Tongue (tissue), 1 donor: ENCODE measurements at regions not wholly inside any gene's neighbourhood (a gene's known extent, or its start where the extent isn't known, plus 50 kb on each side); places are given as distances from the start of the nearest gene placed in this dataset.
A peak's percentile ranks its signal among the peaks of the same experiment; 100 is the strongest.

Source experiments
- DNase-seq: peaks from one replicate; pipeline ENCODE4 v3.0.0-alpha.2; 2015

DNA sequence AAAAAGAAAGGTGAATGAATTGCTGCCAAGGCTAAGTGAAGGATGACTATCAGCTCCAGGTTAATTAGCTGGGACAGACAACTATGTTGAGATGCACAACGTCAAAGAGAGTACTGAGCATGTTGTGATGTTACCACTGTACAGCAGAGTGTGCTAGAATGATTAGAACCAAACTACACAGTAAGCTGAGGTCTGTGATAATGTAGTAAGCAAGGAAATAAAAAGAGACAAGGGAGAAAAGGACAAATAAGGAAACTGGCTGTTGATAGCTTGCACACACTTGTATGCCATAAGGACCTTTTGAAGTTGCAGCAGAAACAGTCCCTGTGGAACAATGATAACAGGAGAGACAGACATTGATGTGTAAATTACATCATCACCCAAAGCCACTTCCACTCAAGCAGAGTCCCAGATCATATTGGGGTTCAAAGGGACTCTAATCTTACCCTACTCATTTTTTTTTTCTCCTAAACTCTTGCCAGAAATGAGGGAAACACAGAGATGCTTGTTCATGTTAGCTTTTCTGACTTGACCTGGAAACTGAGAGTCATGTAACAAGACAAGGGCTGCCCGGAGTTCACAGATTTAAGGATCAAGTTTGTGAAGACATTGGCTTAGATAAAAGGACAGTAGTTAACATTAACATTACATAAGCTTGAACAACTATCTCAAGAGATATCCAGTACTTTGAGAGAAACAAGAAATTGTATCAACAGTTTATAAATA is 189.9 kb downstream of the CENPW start:
- no peak for DNase-seq

DNA sequence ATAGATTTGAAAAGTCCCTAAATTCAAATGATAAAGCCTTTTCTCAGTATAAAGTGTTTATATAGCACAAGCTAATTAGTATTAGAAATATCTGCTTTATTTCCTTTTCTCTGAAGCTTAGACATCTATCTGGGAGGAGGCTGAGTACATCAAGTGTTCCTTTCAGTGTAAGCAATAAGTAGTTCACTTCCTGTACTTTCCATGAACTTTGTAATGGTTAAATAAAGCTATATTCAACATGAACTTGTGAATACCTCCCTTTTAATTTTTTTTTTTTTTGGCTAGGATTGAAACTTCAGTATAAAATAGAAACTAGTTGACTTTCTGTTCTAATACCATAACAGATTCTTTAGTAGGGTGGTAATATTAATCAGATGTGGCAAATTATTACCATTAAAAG is 190.9 kb downstream of the CENPW start:
- no peak for DNase-seq

DNA sequence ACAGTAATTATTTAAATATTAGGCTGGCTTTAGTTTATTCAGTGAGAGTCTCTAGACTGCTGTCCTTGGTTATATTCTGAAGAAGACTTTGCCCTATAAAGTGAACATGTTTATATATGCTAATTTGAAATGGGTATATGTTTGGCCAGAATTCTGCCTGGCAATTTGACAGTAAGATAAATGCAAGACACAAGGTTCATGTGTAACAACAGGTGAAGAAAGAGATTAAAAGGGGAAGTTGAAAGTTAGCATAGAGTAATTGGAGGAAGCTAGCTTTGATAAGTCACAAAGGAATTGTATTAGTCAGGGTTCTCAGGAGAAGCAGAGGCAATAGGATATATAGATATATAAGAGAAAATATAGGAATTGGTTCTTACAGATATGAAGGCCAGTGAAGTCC is 191.4 kb downstream of the CENPW start:
- no peak for DNase-seq

DNA sequence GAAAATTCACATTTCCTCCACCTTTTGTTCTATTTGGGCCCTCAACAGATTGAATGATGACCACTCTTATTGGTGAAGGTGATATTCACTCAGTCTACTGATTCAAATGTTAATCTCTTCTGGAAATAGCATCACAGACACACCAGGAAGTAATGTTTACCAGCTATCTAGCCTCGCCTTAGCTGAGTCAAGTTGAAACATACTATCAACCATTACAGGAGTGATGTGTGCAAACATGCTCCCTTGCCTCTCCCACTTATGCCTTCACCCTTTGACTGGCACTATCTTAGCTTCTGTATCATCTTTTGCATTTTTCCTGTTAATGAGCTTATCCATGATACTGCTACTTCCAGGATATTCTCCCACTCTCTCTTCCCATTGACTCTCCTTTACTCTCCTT is 191.9 kb downstream of the CENPW start:
- no peak for DNase-seq

DNA sequence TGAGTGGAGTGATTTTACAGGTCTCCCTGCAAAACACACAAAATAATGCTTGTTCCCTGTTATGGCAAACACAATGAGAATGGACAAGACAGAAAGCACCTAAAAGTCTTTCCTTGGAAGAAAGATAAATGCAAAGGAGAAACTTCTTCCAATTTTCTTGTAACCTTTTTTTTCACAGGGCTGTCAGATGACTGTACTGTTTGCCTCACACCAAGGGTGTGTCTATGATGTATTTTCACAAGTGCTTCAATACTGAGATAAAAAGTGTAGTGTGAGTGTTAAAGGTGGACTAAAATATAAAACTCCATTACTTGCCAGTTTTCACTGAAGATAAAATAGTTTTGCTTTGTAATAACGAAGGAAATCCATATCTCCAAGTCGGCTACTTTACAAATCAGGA is 194.5 kb downstream of the CENPW start:
- no peak for DNase-seq

DNA sequence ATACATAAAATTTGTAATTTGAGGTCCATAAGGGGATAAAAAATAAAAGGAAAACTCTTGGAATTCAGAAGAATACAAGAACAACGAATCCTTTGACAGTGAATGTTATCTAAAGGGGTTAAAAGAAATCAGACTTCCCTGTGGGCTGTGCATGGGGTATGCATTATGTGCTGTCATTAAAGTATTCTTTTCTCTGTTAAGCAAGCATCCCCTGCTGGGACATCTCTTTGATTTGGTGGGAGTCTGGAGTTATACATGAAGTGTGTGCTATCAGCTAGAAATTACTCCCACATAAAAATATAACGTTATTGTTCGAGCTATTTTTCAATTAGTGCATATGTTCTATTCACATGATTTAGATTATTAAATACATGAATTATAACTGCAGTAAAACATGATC is 195.2 kb downstream of the CENPW start:
- DNase-seq, result no peak

DNA sequence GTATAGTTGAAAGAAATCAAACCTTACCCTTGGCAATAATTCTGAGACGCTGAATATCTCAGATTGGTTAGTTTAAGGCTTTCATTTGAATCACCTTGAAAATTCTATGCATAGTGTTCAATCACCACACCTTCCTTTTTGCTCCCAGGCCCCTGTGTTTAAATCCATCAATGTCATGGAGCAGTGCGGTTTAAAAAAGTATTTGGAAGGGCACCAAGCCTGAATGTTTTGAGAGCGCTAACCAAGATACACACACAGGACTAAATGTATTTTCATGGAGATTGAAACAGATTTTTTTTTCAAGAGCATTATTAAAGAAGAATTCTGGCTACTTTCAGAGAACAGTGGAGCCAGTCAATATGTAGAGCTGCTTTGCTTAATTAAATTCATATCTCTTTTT is 195.7 kb downstream of the CENPW start:
- DNase-seq, result peak; percentile 24

DNA sequence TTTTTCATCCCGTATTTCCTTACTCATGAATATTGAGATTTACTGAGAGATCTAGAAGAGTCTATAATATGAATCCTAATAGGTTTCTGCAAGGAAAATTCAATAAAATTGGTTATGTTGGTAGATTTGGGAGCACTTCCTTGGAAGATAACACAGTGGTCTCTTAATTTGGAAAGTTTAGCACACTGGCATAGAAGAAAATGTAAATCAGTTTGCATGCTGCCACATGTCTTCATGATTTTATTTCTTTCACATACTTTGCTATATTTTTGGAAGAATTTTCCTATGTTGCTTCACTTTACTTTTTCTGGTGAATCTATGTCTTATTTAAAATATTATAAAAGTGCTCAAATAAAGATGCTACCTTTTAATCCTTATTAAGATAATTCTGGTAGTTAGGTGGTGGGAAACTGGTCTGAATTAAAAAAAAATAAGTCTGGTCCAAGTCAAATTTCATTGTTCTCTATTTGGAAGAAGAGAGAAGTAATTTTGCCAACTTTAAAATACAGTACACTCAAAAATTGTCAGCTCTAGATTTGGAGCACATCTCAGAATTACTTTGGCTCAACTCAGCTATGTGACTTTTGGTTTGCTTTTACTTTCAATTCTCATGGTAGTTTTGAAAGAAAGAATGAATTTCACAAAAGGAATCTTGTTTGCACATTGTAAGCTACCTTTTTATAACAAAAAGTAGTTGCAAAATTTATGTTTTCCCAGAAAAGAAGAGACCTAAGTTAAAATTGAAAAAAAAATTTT is 197.3 kb downstream of the CENPW start:
- no peak for DNase-seq

DNA sequence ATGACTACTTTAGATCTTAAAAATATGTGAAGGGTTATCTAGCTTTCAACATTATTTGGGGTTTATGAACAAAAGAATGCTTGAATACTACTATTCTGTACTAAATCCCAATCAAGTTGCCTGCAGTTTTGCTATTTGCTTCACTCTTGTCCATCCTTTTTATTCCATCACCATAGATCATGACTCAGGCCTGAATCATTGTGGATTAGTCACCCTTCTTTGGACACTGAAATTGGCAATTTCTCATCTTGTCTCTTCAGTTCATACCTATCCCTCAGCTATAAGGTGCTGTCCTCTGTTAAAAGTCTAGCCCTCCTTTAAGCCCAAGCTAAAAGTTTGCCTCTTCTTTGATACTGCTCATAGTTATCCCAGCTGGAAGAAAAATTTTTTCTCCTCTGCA is 199.1 kb downstream of the CENPW start:
- DNase-seq, result no peak

DNA sequence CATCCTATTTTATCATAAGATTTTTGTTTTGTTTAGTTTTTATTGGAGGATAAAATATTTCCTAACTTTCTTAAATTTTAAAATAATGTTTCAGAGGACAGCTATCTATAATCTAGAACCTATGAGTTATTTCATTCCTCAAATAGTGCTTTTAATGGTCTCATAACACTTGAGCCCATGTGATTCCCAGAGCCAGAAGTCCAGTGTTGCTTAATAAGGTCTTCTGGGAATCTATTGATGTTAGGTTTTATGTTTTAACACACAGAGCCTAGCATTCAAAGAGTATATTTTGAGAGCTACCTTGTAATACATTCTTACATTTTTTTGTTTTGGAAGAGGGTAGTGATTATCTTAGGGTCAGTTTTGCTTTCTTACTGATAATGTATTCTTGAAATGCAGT is 200.2 kb downstream of the CENPW start:
- no peak for DNase-seq

DNA sequence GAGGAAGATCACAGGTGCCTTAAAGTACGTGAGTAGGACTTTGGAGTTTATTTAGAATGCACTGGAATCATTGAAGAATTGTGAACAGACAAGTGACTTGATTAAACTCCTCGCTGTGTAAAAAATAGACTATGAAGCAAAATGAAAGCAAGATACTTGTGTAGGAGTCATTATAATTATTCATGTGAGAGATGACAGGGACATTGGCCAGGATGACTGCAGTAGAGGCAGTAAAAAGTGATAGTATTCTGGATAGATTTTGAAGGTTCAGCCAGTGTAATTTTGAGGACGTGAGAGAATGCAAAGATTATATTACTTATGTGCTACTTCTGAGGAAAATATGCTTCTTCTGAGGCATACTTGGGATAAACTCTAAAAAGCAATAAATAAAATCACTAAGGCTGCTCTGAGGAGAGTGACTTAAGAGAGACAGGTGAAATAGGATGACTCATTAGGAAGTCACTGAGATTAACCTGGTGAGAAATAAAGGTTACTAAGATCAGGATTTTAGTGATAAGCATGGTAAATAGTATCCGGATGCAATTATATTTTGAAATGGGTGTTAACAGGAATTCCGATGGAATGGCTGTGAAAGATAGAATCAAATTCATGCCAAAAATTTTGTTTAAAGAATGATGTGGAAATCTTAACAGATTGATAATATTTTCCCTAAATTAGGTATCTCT is 202.0 kb downstream of the CENPW start:
- no peak for DNase-seq

DNA sequence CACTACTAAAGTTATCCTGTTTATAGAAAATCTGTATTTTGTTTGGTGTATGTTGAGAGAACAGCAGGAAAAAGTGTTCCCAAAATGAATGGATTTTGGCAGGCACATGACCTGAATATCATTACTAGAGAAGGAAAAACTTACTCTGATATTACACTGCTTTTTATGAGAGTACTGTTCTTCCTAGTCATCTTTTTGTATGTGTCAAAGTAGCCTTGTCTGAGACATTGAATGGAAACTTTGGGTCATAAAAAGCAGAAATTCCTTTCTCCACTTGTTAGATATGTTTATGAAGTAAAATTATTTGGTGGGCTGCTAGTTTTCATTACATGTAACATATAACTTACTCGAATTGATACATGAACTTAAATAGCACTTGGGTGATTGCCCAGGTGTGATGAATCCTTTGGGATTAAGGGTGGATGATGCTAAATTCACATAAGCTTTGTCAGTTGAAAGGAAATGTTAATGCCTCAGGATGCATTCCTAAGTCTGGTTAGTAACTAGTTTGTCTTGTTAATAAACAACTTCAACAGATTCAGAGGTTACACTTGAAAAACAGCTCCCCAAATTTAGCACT is 206.7 kb downstream of the CENPW start:
- DNase-seq, result peak; percentile 15

DNA sequence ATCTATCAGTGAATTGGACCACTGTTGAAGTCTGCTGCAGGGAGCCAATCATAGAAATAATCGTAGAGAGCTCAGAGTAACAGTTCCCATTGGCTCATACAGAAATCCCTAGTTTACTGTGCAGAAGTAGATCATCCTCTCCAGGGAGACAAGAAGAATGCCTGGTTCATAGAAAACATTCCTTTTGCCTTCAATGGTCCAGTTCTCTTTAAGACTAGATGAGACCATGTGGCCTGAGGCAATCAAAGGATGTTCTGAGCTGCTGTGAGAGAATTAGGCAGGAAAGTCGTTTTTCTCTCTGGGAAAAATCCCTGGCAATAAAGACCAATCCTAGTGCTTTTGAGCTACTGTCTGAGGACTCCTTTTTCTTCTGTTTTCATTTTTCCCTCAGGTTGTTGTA is 208.4 kb downstream of the CENPW start:
- no peak for DNase-seq

DNA sequence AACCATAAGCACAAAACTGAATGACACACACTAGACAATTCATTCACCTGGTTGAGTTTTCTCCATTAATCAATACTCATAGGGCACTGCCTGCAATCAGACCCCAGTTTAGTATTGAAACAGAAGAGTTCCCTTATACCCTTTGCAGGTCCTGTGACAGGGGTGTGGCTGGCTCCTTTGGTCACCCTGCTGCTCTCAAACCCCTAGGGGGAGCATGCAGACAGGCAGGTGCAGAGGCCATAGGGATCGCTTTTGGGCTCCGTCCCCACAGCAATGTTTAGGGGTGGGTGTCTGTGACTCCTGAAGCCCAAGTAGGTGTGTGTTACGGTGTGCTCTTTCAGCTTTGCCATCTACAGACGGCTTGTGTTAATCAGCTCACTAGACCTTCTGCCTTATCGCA is 210.4 kb downstream of the CENPW start:
- DNase-seq, result no peak

DNA sequence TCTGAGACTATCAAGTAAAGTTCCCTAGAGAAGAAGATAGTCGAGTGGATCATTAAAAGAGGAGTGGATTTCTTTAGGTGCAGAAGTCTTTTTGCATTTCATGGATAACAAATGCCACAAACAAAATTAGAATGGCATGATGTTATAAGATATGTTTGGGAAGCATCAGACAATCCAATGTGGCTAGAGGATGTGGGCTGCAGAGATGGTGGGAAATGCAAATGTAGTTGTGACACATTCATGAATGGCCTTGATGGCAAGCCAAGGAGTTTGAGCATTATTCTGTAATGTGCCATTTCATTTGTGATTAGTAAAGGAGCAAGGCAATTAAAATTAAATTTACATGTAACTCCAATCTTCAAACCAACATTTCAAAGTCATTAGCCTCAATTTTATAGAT is 211.9 kb downstream of the CENPW start:
- DNase-seq, result no peak

DNA sequence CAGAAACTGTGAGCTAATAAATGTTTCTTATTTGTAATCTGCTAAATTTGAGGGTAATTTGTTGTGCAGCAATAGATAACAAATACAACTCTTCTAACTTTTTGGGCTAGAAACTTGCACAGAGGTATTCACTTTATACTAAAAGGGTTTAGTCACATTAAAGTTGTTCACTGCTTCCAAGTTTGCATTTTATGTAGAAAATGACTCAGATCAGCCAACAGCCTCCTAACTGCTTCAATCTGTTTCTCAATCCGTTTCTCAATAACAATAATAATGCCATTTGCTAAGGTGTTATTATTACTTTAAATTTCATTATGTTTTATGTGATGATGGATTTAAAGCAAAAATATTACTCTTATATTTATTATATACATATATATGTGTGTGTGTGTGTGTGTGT is 213.9 kb downstream of the CENPW start:
- no peak for DNase-seq

DNA sequence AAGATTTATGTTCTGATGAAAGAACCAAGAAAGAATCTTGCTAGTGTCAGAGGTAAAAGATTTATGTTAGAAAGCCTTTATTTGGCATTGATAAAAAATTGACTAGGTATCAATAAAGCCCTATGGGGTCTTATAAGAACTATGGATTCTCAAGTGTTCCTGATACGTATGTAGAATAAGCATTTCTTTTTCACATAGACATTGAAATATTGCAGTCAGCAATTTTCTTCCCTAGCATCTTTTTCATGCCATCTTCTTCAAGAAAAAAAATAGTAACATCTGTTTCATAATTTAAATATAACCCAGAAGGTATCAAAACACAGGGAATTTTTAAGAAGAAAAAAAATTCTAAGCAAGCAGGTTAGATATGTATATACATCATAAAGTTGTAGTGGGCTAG is 230.6 kb downstream of the CENPW start:
- DNase-seq, result no peak

DNA sequence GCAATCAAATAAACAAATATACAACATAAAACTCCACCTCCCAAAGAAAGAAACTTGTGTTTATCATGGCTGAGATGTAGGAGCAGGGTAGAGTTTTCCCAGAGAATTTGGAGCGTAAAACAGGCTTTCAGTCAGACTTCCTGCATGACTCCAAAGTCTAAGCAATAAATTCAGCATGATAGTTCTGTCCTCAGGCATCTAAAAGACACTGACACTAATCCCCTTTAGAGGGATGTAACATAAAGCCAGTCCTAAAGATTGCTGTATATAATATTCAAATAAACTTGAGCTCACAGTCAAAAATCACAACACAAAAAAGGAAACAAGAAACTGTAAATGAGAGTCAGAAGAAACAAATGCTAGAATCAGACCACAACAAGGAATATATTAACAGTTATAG is 234.4 kb downstream of the CENPW start:
- no peak for DNase-seq

DNA sequence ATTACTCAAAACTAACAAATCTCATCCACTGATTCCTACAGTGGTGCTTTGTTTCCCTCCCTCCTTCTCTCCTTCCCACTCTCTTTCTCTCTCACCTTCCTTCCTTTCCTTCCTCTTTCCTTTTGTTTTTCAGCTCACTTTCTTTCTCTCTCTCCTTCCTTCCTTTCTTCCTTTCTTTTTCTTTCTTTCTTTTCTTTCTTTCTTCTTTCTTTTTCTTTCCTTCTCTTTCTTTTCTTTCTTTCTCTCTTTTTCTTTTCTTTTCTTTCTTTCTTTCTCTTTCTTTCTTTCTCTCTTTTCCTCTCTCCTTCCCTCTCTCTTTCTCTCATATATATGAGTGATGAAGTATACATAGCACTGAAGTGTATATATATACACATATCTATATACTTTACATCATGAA is 241.4 kb downstream of the CENPW start:
- no peak for DNase-seq

DNA sequence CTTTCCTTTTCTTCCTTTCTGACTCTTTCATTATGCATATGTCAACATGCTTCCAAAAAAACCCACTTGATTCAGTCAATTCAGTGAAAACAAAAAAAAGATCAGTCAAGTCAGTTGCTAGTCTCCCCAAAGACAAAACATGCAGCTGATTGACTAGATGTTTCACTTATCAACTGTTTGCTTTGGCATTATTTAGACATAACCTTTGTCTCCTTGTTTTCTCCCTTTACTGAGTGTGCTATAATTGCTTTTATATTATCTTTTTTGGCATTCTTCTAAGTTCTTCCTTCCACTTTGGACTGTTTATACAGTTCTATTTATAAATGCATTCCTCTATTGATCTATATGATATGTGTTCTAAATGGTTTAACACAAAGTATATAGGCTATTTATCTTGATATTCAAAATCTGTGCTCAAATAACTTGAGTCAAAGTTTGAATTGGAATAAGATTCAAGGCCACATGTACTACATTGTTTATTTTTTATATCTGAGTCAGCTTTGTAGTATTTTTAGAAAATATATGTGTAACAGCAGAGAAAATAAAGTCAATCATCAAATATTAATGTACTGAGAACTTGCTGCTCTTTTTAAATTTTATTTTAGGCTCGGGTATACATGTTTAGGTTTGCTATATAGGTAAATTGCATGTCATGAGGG is 260.5 kb downstream of the CENPW start:
- DNase-seq, result no peak

DNA sequence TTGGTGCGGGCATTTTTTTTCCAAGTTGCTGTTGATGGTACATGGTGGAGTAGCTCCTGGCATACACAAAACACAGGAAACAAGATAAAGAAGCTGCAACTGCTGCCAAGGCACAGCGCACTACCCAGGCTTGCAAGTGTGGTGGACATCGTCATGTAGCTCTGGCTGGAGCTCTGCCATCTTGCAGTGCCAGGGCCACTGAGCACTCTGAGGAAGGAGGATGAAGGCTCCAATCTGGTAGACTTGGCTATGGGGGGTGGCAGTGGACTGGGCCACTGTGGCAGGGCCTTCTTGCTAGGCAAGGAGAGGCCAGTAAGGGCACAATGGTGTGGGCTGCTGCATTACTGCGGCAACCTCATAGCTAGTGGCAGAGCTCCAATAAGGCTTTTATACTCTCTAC is 263.5 kb downstream of the CENPW start:
- DNase-seq, result no peak

DNA sequence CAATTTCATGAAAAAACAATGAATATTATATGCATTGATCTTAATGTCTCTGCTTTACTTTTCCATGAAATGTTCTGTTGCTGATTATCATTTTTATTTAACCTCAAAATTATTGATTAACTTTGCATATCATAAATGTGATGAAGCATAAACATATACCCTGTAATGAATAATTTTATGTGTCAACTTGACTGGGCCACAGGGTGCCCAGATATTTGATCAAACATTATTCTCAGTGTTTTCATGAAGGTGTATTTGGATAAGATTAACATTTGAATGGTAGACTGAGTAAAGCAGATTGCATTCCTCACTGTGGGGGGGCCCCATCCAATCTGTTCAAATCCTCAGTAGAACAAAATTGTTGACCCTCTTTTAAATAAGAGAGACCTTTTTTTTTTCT is 265.2 kb downstream of the CENPW start:
- no peak for DNase-seq

DNA sequence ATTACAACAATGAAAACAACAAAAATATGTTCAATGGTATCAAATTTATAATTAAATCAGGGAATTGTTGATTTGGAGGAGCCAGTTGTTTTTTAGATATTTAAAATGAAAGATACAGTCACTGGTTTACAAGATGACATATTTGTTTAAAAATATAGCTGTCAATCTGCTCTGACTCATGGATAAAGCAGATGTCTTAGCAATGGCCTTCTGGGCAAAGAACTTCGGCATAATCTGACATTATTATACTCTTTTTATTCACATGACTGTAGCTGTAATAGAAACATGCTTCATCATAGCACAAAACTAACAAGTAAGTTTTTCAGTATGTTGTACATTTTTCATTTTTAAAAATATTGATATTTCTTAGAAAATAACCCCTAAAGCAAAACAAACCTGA is 267.4 kb downstream of the CENPW start:
- DNase-seq, result no peak
